Astrocyte (in vitro differentiated cells and primary cell): ENCODE measurements at regions not wholly inside any gene's neighbourhood (a gene's known extent, or its start where the extent isn't known, plus 50 kb on each side); places are given as distances from the start of the nearest gene placed in this dataset.

Experiments used
- DNase-seq: peaks from one replicate; pipeline ENCODE4 v3.0.0-alpha.2; 2010; ENCODE audit warnings: low read depth
- FAIRE-seq: peaks from 2 replicates; lab custom pipeline; 2011; peaks lifted over from hg19 to GRCh38; lab: Jason Lieb, UNC
- H2AFZ ChIP-seq: 2 replicates; pipeline ENCODE4 v1.6.0; 2012; ENCODE audit warnings: low read depth, low read length, inconsistent platforms
- H3K27ac ChIP-seq: 2 replicates; pipeline ENCODE4 v1.5.1; 2011; ENCODE audit warnings: low read depth, low read length, inconsistent platforms
- H3K27me3 ChIP-seq: 2 replicates; pipeline ENCODE4 v1.6.0; 2011; ENCODE audit warnings: low read length, inconsistent platforms; ENCODE audit not compliant: insufficient read depth
- H3K36me3 ChIP-seq: 2 replicates; pipeline ENCODE4 v1.5.1; 2011; ENCODE audit warnings: low read length, inconsistent platforms; ENCODE audit not compliant: insufficient read depth
- H3K4me1 ChIP-seq: 2 replicates; pipeline ENCODE4 v1.5.1; 2011; ENCODE audit warnings: low read length, inconsistent platforms; ENCODE audit not compliant: insufficient read depth
- H3K4me2 ChIP-seq: 2 replicates; pipeline ENCODE4 v1.6.0; 2012; ENCODE audit warnings: low read length, inconsistent platforms
- H3K4me3 ChIP-seq: 2 replicates; pipeline ENCODE4 v1.5.1; 2011; ENCODE audit warnings: low read depth, mild to moderate bottlenecking, low read length, inconsistent platforms; ENCODE audit not compliant: insufficient read depth
- H3K79me2 ChIP-seq: 2 replicates; pipeline ENCODE4 v1.6.0; 2012; ENCODE audit warnings: mild to moderate bottlenecking, low read length, inconsistent platforms; ENCODE audit not compliant: insufficient read depth
- H3K9ac ChIP-seq: 2 replicates; pipeline ENCODE4 v1.6.0; 2012; ENCODE audit warnings: mild to moderate bottlenecking, low read length, inconsistent platforms
- H3K9me3 ChIP-seq: 2 replicates; pipeline ENCODE4 v1.5.1; 2012; ENCODE audit warnings: low read depth, mild to moderate bottlenecking, low read length, inconsistent platforms; ENCODE audit not compliant: insufficient read depth
- H4K20me1 ChIP-seq: 2 replicates; pipeline ENCODE4 v1.6.0; 2012; ENCODE audit warnings: low read length, inconsistent platforms; ENCODE audit not compliant: insufficient read depth
- H3K27ac Mint-ChIP-seq: one replicate; pipeline ENCODE4 v1.8.0; 2021; ENCODE audit warnings: mild to moderate bottlenecking, mixed read lengths; ENCODE audit not compliant: unreplicated experiment
- H3K27me3 Mint-ChIP-seq: one replicate; pipeline ENCODE4 v1.8.0; 2021; ENCODE audit warnings: low read depth, mixed read lengths; ENCODE audit not compliant: unreplicated experiment
- H3K36me3 Mint-ChIP-seq: one replicate; pipeline ENCODE4 v1.8.0; 2021; ENCODE audit warnings: low read depth, mixed read lengths; ENCODE audit not compliant: unreplicated experiment
- H3K4me1 Mint-ChIP-seq: one replicate; pipeline ENCODE4 v1.8.0; 2021; ENCODE audit warnings: low read depth, mixed read lengths; ENCODE audit not compliant: unreplicated experiment
- H3K4me3 Mint-ChIP-seq: one replicate; pipeline ENCODE4 v1.8.0; 2021; ENCODE audit warnings: mild to moderate bottlenecking, moderate library complexity, mixed read lengths; ENCODE audit not compliant: unreplicated experiment
- H3K9me3 Mint-ChIP-seq: one replicate; pipeline ENCODE4 v1.8.0; 2021; ENCODE audit warnings: mild to moderate bottlenecking, mixed read lengths; ENCODE audit not compliant: unreplicated experiment
- EZH2 ChIP-seq: IDR thresholded peaks from 2 replicates; pipeline ENCODE4 v1.6.1; 2012; ENCODE audit warnings: mild to moderate bottlenecking, low read length, inconsistent platforms; ENCODE audit not compliant: insufficient read depth
- TF ChIP-seq, protein P1 (sequence below): IDR thresholded peaks from 2 replicates; pipeline ENCODE4 v1.5.1; 2011; ENCODE audit warnings: low read depth, mild to moderate bottlenecking, inconsistent platforms, low read length, moderate library complexity; ENCODE audit not compliant: insufficient read depth

DNA sequence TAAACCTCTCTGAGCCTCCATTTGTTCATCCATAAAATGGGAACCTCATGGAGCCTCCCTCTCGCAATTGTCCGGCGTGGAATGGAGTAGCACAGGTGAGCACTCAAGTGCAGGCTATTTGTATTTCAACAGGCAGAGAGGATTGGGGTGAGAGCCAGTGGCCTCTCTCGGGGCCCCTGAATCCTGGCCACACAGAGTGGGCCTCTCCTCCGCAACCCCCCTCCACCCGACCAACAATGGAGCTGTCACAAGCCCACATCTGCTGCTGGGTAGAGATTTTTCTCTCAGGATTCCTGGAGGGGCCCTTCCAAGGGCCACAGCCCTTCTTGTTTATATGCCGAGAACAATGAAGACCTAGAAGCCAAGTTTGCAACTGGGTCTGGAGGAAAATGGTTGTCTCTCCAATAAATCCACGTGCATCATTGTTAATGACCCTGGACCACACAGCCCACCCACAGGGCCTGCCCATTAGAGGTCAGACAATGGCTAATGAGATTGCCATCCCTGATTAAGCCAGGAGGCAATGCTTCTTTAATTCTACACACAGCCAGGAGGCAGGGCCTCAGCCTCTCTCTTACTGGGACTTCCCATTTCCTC is 233.0 kb downstream of the ANKRD60 start:
- Mint-ChIP-seq H3K36me3 (no peaks in the 10 kb centered on the region), H3K4me1 (peaks cover 15% of the 10 kb centered on the region), H3K27me3 (peaks cover 20% of the 10 kb centered on the region), H3K27ac (no peak overlapping the region), H3K4me3 (no peak overlapping the region), H3K9me3 (peaks cover 5% of the 10 kb centered on the region)
- Histone ChIP-seq H3K9ac (no peak overlapping the region), H4K20me1 (no peaks in the 10 kb centered on the region), H3K36me3 (no peaks in the 10 kb centered on the region), H3K27me3 (no peaks in the 10 kb centered on the region), H3K27ac (no peak overlapping the region), H2AFZ (no peak overlapping the region), H3K4me3 (no peak overlapping the region), H3K4me2 (no peak overlapping the region), H3K79me2 (no peaks in the 10 kb centered on the region), H3K4me1 (peaks cover 30% of the 10 kb centered on the region), H3K9me3 (no peaks in the 10 kb centered on the region)
- FAIRE-seq, result no peak
- no peak for DNase-seq
- TF ChIP-seq, protein P1, sequence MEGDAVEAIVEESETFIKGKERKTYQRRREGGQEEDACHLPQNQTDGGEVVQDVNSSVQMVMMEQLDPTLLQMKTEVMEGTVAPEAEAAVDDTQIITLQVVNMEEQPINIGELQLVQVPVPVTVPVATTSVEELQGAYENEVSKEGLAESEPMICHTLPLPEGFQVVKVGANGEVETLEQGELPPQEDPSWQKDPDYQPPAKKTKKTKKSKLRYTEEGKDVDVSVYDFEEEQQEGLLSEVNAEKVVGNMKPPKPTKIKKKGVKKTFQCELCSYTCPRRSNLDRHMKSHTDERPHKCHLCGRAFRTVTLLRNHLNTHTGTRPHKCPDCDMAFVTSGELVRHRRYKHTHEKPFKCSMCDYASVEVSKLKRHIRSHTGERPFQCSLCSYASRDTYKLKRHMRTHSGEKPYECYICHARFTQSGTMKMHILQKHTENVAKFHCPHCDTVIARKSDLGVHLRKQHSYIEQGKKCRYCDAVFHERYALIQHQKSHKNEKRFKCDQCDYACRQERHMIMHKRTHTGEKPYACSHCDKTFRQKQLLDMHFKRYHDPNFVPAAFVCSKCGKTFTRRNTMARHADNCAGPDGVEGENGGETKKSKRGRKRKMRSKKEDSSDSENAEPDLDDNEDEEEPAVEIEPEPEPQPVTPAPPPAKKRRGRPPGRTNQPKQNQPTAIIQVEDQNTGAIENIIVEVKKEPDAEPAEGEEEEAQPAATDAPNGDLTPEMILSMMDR, result no peak
- no peak for TF ChIP-seq EZH2

DNA sequence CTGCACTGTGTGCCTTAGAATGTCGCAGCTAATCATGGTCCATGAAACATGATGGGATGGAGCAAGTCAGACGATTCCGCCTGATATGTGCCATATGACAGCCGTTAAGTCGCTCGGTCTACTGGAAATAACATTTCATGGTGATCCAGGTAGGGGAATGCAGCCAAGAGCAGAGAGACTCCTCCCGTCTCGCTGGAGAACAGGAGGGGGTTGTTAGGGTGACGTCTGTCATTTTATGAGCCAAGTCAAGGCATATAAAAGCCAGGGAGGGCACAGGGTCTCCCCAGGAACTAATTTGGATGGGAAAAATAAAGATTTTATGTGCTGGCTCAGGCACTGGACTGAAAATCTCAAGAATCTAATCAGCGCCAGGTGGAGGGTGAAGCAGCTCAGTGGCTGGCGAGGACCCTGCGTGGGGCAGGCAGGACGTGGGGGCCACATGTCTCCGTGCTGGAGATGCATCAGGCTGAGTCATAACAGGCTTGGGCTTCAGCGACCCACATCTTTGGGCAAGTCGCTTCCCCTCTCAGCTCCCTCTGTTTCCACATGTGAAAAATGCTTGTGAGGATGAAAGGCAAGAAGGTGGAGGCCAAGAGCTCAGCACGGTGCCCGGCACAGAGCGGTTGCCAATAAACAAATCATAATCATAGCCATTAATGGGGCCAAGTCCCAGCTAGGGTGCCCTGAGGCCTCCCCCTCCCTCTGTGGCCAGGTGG is 234.6 kb downstream of the ANKRD60 start:
- Histone ChIP-seq H3K9me3 (no peaks in the 10 kb centered on the region), H3K27ac (no peak overlapping the region), H3K79me2 (no peaks in the 10 kb centered on the region), H3K9ac (no peak overlapping the region), H3K4me1 (peaks cover 24% of the 10 kb centered on the region), H3K36me3 (no peaks in the 10 kb centered on the region), H3K4me2 (peak overlapping the region; percentile 10), H4K20me1 (no peaks in the 10 kb centered on the region), H3K27me3 (no peaks in the 10 kb centered on the region), H3K4me3 (no peak overlapping the region), H2AFZ (no peak overlapping the region)
- H3K4me3 Mint-ChIP-seq, result no peak overlapping the region
- H3K27me3 Mint-ChIP-seq, result peaks cover 20% of the 10 kb centered on the region
- H3K9me3 Mint-ChIP-seq, result peaks cover 5% of the 10 kb centered on the region
- peak; percentile 23 for DNase-seq
- TF ChIP-seq EZH2, result no peak
- TF ChIP-seq, protein P1, result no peak
- H3K27ac Mint-ChIP-seq, result peak overlapping the region; percentile 47
- H3K4me1 Mint-ChIP-seq, result peaks cover 20% of the 10 kb centered on the region
- no peak for FAIRE-seq
- H3K36me3 Mint-ChIP-seq, result no peaks in the 10 kb centered on the region
